Gastrocnemius medialis (tissue), 4 donors: ENCODE measurements at regions not wholly inside any gene's neighbourhood (a gene's known extent, or its start where the extent isn't known, plus 50 kb on each side); places are given as distances from the start of the nearest gene placed in this dataset.

Experiments
- ATAC-seq, 2 donors: fragments of 150-250 bp; one replicate each; pipeline ENCODE4 v1.9.1; 2016
- DNase-seq, 2 donors: peaks; one replicate each; pipeline ENCODE4 v3.0.0-alpha.2; 2019
- H3K27ac ChIP-seq, 4 donors: fragments of 200-600 bp; sonication (generic); 1 replicate in 1 of 4; 2 replicates in 3 of 4; pipeline ENCODE4 v1.5.1; 2016 to 2018; ENCODE audit warnings: mild to moderate bottlenecking in 2 of 4, moderate library complexity in 1 of 4
- H3K27me3 ChIP-seq, 3 donors: fragments of 200-600 bp; sonication (generic) in 2 of 3; 1 replicate in 1 of 3; 2 replicates in 2 of 3; pipeline versions ENCODE4 v1.5.1 to v1.6.0; 2016 to 2019; ENCODE audit warnings: mild to moderate bottlenecking in 1 of 3, moderate library complexity in 1 of 3
- H3K36me3 ChIP-seq, 2 donors: fragments of 200-600 bp; sonication (generic) in 1 of 2; one replicate each; pipeline ENCODE4 v1.5.1; 2017 to 2018
- H3K4me1 ChIP-seq, 2 donors: fragments of 200-600 bp; sonication (generic) in 1 of 2; one replicate each; pipeline ENCODE4 v1.5.1; 2016 to 2017; ENCODE audit warnings: mild to moderate bottlenecking in 2 of 2
- H3K4me3 ChIP-seq, 4 donors: fragments of 200-600 bp; sonication (generic) in 3 of 4; 1 replicate in 1 of 4; 2 replicates in 3 of 4; pipeline ENCODE4 v1.5.1; 2016 to 2019; ENCODE audit warnings: mild to moderate bottlenecking in 2 of 4
- H3K9me3 ChIP-seq, 3 donors: fragments of 200-600 bp; sonication (generic) in 2 of 3; 1 replicate in 1 of 3; 2 replicates in 2 of 3; pipeline ENCODE4 v1.5.1; 2016 to 2019
- CTCF ChIP-seq, 5 experiments: fragments of 450-650 bp in 3 of 5; fragments of 200-600 bp in 2 of 5; sonication (generic) in 2 of 5; IDR thresholded peaks in 4 of 5; conservative IDR thresholded peaks in 1 of 5; 1 replicate in 4 of 5; 2 replicates in 1 of 5; pipeline ENCODE4 v1.5.1; 2016 to 2019; ENCODE audit warnings: antibody characterized with exemption in 5 of 5, mild to moderate bottlenecking in 3 of 5, moderate library complexity in 3 of 5
- POLR2A ChIP-seq, 2 donors: fragments of 450-650 bp; IDR thresholded peaks; one replicate each; pipeline ENCODE4 v1.6.1; 2017; ENCODE audit warnings: antibody characterized with exemption in 2 of 2, mild to moderate bottlenecking in 2 of 2, moderate library complexity in 2 of 2
- in situ Hi-C, 4 donors: fragments of 200-750 bp; cut with MboI; loops; one replicate each; pipeline versions ENCODE4 v1.15.0 to v1.8.0; 2017; ENCODE audit warnings: low sequenced_read_pairs in 4 of 4
- intact Hi-C: fragments of 100-400 bp; cut with DNase I; formaldehyde crosslinking; loops from one replicate; pipeline ENCODE4 v1.15.1; 2023; ENCODE audit warnings: low total_unique reads

GRCh38 chr13:34620862-34621261, 321.2 kb upstream of the NBEA start:
- DNase-seq: no peak
- Histone ChIP-seq H3K4me3 (no peak overlapping the region), H3K27me3 (no peaks in the 10 kb centered on the region), H3K27ac (no peak overlapping the region), H3K4me1 (no peaks in the 10 kb centered on the region), H3K9me3 (no peaks in the 10 kb centered on the region), H3K36me3 (no peaks in the 10 kb centered on the region)
- TF ChIP-seq POLR2A (IDR thresholded peaks at IDR 0.05) (no peak), CTCF (IDR thresholded peaks at IDR 0.05 in 4 of 5, conservative IDR thresholded peaks at IDR 0.05 in 1 of 5) (no peak)
- no peak for ATAC-seq
- intact Hi-C loops: no loop called here
- in situ Hi-C loops: no loop called here

- no peak for TF ChIP-seq CTCF (IDR thresholded peaks at IDR 0.05 in 4 of 5, conservative IDR thresholded peaks at IDR 0.05 in 1 of 5)
- TF ChIP-seq POLR2A (IDR thresholded peaks at IDR 0.05): no peak
- H3K27me3 ChIP-seq: no peaks in the 10 kb centered on the region
- no peak overlapping the region for H3K4me3 ChIP-seq
- in situ Hi-C loops: no loop called here
- no peaks in the 10 kb centered on the region for H3K9me3 ChIP-seq
- intact Hi-C loops: no loop called here
- H3K4me1 ChIP-seq: no peaks in the 10 kb centered on the region
- no peak overlapping the region for H3K27ac ChIP-seq
- no peak for ATAC-seq
- no peak for DNase-seq
- no peaks in the 10 kb centered on the region for H3K36me3 ChIP-seq
These were observed 318.7 kb upstream of the NBEA start for GRCh38 chr13:34623331-34623730.

GRCh38 chr13:34627509-34628208, 314.4 kb upstream of the NBEA start:
- ATAC-seq (no peak), DNase-seq (no peak)
- no peak for TF ChIP-seq CTCF (IDR thresholded peaks at IDR 0.05 in 4 of 5, conservative IDR thresholded peaks at IDR 0.05 in 1 of 5)
- no peak for TF ChIP-seq POLR2A (IDR thresholded peaks at IDR 0.05)
- H3K27me3 ChIP-seq: no peaks in the 10 kb centered on the region
- H3K4me1 ChIP-seq: no peaks in the 10 kb centered on the region
- H3K4me3 ChIP-seq: no peak overlapping the region
- in situ Hi-C loops: no loop called here
- intact Hi-C loops: no loop called here
- no peaks in the 10 kb centered on the region for H3K36me3 ChIP-seq
- H3K27ac ChIP-seq: no peak overlapping the region
- no peaks in the 10 kb centered on the region for H3K9me3 ChIP-seq

- no peak for DNase-seq
- no peak for ATAC-seq
- Histone ChIP-seq H3K36me3 (no peaks in the 10 kb centered on the region), H3K9me3 (no peaks in the 10 kb centered on the region), H3K4me3 (no peak overlapping the region), H3K27ac (no peak overlapping the region), H3K4me1 (no peaks in the 10 kb centered on the region), H3K27me3 (no peaks in the 10 kb centered on the region)
- intact Hi-C loops (no loop called here), in situ Hi-C loops (no loop called here)
- no peak for TF ChIP-seq CTCF (IDR thresholded peaks at IDR 0.05 in 4 of 5, conservative IDR thresholded peaks at IDR 0.05 in 1 of 5)
- TF ChIP-seq POLR2A (IDR thresholded peaks at IDR 0.05): no peak
These were observed 313.8 kb upstream of the NBEA start for GRCh38 chr13:34628209-34628682.

- in situ Hi-C loops: no loop called here
These were observed 307.6 kb upstream of the NBEA start for GRCh38 chr13:34634448-34634847.

More at GRCh38 chr13:34634448-34634847, 307.6 kb upstream of the NBEA start:
- intact Hi-C loops: no loop called here
- no peak overlapping the region for H3K27ac ChIP-seq
- H3K36me3 ChIP-seq: no peaks in the 10 kb centered on the region
- H3K9me3 ChIP-seq: no peaks in the 10 kb centered on the region
- H3K4me3 ChIP-seq: no peak overlapping the region
- ATAC-seq: no peak
- no peak for DNase-seq
- no peaks in the 10 kb centered on the region for H3K27me3 ChIP-seq
- no peaks in the 10 kb centered on the region for H3K4me1 ChIP-seq
- TF ChIP-seq POLR2A (IDR thresholded peaks at IDR 0.05): no peak
- no peak for TF ChIP-seq CTCF (IDR thresholded peaks at IDR 0.05 in 4 of 5, conservative IDR thresholded peaks at IDR 0.05 in 1 of 5)
